ENCODE measurements at regions not wholly inside any gene's neighbourhood (a gene's known extent, or its start where the extent isn't known, plus 50 kb on each side); places are given as distances from the start of the nearest gene placed in this dataset.

DNA sequence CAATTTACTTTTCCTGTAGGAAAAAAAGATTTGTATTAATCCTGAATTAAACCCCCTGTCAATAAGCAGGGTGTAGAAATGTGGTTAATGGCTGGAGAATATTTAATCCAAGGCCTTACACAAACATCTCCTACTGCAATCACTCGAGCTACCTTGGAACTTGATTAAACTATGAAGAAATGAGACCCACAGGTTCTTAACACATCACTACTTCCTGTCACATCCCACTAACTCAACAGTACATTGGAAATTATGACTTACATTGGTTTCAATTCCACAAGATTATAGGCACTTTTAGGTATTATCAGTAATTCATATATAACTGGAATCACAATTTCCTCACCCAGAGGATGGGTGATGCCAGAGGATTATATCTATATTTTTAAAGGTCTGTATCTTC lies 480.3 kb downstream of the MRPL39 start:
- Histone ChIP-seq H3K27ac (no peak overlapping the region), H3K27me3 (ENCODE audit: insufficient read depth, low read depth, severe bottlenecking) (no peaks in the 10 kb centered on the region), H3K36me3 (no peaks in the 10 kb centered on the region), H3K4me3 (ENCODE audit: low read depth, low read length) (no peak overlapping the region), H3K9me3 (ENCODE audit: severe bottlenecking) (no peaks in the 10 kb centered on the region)
- DNase-seq: no peak
- TF ChIP-seq, protein P1, sequence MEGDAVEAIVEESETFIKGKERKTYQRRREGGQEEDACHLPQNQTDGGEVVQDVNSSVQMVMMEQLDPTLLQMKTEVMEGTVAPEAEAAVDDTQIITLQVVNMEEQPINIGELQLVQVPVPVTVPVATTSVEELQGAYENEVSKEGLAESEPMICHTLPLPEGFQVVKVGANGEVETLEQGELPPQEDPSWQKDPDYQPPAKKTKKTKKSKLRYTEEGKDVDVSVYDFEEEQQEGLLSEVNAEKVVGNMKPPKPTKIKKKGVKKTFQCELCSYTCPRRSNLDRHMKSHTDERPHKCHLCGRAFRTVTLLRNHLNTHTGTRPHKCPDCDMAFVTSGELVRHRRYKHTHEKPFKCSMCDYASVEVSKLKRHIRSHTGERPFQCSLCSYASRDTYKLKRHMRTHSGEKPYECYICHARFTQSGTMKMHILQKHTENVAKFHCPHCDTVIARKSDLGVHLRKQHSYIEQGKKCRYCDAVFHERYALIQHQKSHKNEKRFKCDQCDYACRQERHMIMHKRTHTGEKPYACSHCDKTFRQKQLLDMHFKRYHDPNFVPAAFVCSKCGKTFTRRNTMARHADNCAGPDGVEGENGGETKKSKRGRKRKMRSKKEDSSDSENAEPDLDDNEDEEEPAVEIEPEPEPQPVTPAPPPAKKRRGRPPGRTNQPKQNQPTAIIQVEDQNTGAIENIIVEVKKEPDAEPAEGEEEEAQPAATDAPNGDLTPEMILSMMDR (IDR thresholded peaks at IDR 0.05; ENCODE audit: low read depth, low read length): no peak

DNA sequence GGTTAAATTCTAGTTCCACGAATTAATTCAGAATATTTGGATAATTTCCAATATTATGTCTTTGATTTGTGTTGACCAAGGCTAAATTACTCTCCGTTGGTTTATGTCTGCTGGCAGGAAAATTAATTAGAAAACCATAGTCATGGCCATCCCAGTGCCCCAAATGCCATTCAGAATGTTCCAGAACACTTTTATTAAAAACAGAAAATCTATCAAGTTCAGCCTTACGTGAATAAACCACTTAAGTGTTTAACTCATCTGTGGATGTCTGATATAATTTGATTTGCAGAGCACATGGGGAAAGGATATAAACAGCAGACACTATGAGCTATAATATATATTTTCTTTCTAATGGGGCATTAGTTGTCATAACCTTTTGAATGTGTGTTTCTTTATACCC lies 480.7 kb downstream of the MRPL39 start:
- H3K27me3 ChIP-seq (ENCODE audit: insufficient read depth, low read depth, severe bottlenecking): no peaks in the 10 kb centered on the region
- DNase-seq: no peak
- TF ChIP-seq, protein P1 (IDR thresholded peaks at IDR 0.05; ENCODE audit: low read depth, low read length): no peak
- H3K9me3 ChIP-seq (ENCODE audit: severe bottlenecking): no peaks in the 10 kb centered on the region
- H3K4me3 ChIP-seq (ENCODE audit: low read depth, low read length): no peak overlapping the region
- H3K36me3 ChIP-seq: no peaks in the 10 kb centered on the region
- no peak overlapping the region for H3K27ac ChIP-seq

DNA sequence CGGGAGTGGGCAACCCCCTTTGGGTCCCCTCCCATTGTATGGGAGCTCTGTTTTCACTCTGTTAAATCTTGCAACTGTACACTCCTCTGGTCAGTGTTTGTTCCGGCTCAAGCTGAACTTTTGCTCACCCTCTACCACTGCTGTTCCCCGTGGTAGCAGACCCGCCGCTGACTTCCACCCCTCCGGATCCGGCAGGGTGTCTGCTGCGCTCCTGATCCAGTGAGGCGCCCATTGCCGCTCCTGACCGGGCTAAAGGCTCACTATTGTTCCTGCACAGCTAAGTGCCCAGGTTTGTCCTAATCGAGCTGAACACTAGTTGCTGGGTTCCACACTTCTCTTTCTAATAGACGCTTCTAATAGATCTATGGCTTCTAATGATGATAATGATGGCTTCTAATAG lies 488.6 kb downstream of the MRPL39 start:
- Histone ChIP-seq H3K9me3 (ENCODE audit: severe bottlenecking) (no peaks in the 10 kb centered on the region), H3K36me3 (no peaks in the 10 kb centered on the region), H3K27me3 (ENCODE audit: insufficient read depth, low read depth, severe bottlenecking) (no peaks in the 10 kb centered on the region), H3K4me3 (ENCODE audit: low read depth, low read length) (no peak overlapping the region), H3K27ac (no peak overlapping the region)
- TF ChIP-seq, protein P1 (IDR thresholded peaks at IDR 0.05; ENCODE audit: low read depth, low read length): no peak
- DNase-seq: no peak

DNA sequence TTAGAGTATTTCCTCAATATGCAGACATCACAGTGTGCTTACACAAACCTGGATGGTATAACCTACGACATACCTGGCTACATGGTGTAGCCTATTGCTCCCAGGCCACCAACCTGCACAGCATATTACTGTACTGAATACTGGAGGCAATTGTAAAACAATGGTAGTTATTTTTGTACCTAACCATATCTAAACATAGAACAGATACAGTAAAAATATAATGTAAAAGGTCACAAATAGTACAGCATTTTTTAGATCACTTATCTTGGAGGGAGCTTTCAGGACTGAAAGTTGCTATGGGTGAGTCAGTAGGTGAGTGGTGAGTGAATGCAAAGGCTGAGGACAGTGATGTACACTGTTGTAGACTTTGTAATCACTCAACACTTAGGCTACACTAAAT lies 492.3 kb downstream of the MRPL39 start:
- TF ChIP-seq, protein P1 (IDR thresholded peaks at IDR 0.05; ENCODE audit: low read depth, low read length): no peak
- Histone ChIP-seq H3K36me3 (no peaks in the 10 kb centered on the region), H3K9me3 (ENCODE audit: severe bottlenecking) (no peaks in the 10 kb centered on the region), H3K27ac (no peak overlapping the region), H3K4me3 (ENCODE audit: low read depth, low read length) (no peak overlapping the region), H3K27me3 (ENCODE audit: insufficient read depth, low read depth, severe bottlenecking) (no peaks in the 10 kb centered on the region)
- DNase-seq: no peak

DNA sequence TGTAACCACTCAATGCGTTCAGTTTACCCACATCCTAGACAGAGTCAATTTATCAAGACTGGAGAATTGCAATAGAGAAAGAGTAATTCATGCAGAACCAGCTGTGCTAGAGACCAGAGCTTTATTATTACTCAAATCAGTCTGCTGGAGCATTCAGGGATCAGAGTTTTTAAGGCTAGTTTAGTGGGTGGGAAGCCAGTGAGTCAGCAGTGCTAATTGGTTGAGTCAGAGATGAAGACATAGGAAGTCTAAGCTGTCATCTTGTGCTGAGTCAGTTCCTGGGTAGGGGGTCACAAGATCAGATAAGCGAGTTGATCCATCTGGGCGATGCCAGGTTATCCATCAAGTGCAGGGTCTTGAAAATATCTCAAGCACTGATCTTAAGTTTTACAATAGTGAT lies 499.6 kb downstream of the MRPL39 start:
- Histone ChIP-seq H3K27ac (no peak overlapping the region), H3K36me3 (no peaks in the 10 kb centered on the region), H3K9me3 (ENCODE audit: severe bottlenecking) (no peaks in the 10 kb centered on the region), H3K27me3 (ENCODE audit: insufficient read depth, low read depth, severe bottlenecking) (no peaks in the 10 kb centered on the region), H3K4me3 (ENCODE audit: low read depth, low read length) (no peak overlapping the region)
- TF ChIP-seq, protein P1 (IDR thresholded peaks at IDR 0.05; ENCODE audit: low read depth, low read length): no peak
- DNase-seq: no peak

DNA sequence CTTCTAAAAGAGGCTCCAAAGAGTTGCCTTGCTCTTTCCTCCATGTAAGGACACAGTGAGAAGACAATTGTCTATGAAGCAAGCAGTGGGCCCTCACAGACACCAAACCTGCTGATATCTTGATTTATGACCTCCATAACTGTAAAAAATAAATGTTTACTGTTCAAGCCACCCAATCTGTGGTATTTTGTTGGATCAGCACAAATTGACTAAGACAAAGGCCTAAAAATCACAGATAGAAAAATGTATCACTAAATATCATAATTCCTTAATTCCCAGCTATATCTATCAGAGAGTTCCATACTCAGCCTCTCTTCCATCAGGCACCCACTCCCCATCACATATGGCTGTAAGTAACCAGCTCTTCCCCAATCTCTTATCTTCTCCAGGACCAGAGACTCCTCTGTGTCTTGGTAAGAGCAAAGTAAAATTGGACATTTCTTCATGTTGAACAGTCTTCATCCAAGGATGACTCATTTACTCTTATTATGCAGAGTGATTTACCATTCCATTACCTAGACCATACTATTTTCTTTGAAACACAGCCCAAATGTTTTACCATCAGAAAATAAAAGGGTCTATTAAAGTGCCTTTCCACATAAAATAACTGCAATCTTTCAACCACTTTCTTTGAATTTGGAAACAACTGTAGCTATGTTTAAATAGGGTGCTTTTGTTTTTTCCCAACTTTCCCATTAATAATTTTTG lies 503.6 kb downstream of the MRPL39 start:
- Histone ChIP-seq H3K27ac (no peak overlapping the region), H3K36me3 (no peaks in the 10 kb centered on the region), H3K27me3 (ENCODE audit: insufficient read depth, low read depth, severe bottlenecking) (no peaks in the 10 kb centered on the region), H3K9me3 (ENCODE audit: severe bottlenecking) (no peaks in the 10 kb centered on the region), H3K4me3 (ENCODE audit: low read depth, low read length) (no peak overlapping the region)
- TF ChIP-seq, protein P1 (IDR thresholded peaks at IDR 0.05; ENCODE audit: low read depth, low read length): no peak
- no peak for DNase-seq

All from WERI-Rb-1 (cell line).